ENCODE measurements at regions not wholly inside any gene's neighbourhood (a gene's known extent, or its start where the extent isn't known, plus 50 kb on each side); places are given as distances from the start of the nearest gene placed in this dataset.
"Not testable (repeated sequence)": the region's sequence is repeated elsewhere in the genome, so short reads cannot be mapped to it uniquely, and the experiment has no call there.

- DNase-seq (ENCODE audit: extremely low spot score): no peak
- no peaks in the 10 kb centered on the region for H3K4me1 ChIP-seq (ENCODE audit: insufficient read depth)
- no peak overlapping the region for H3K27ac ChIP-seq (ENCODE audit: low read depth)
- WGBS: 93% methylated on average over 1 of the region's 1 CpG
- no peak overlapping the region for H3K4me3 ChIP-seq (ENCODE audit: low read depth, low read length)
- H3K36me3 ChIP-seq (ENCODE audit: insufficient read depth): no peaks in the 10 kb centered on the region
Observed at GRCh38 chr1:116836099-116836498, 73.6 kb upstream of the PTGFRN start.

DNA sequence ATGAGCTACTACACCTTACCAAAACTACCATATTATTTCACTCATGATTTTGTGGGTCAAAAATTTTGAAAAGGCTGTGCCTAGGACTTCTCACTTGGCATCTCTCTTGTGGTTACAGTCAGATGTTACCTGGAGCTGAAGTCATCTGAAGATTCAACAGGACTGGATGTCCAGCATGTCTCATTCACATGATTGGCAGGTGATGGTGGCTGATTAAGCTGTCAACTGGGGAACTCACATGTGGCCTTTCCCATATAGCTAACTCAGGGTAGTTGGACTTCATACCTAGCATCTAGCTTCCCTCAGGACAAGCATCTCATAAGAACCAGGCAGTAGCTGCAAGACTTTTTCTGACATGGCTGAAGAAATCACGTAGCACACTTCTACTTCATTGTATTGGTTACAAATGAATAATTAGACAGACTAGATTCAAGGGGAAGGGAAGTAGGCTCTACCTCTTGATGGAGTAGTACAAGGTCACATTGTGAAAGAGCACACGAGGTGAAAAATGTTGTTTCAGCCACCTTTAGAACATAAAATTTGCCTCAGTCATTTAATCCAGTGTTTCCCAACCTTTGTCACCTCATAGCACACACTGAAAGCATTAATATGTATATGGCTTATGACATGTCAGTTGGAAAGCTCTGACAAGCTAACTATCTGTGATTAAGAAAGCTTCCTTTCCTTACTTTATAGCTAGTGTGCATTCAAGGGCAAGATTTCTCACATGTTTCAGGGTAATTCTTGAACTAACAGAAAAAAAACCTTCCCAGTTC lies 68.0 kb upstream of the PTGFRN start:
- DNase-seq (ENCODE audit: extremely low spot score): no peak
- no peak overlapping the region for H3K4me3 ChIP-seq (ENCODE audit: low read depth, low read length)
- WGBS: 71% methylated on average over 2 of the region's 2 CpGs

DNA sequence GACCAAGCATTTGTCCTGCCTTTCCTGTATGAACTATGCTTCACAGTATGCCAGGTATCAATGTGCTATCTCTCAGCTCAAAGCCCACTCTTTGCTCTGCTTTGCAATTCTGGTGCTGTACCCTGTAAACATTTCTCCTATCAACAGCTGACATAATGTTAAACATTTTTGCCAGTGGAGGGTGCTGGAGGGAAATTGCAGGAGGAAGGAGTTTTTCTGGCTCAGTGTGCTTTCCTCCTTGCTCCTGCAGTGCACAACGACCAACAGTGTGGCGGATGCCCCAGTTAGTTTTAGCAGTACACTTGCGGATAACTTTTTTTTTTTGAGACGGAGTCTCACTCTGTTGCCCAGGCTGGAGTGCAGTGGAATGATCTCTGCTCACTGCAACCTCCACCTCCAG lies 67.1 kb upstream of the PTGFRN start:
- 77% methylated on average over 4 of the region's 4 CpGs for WGBS
- no peak for DNase-seq (ENCODE audit: extremely low spot score)
- H3K4me3 ChIP-seq (ENCODE audit: low read depth, low read length): no peak overlapping the region
- H3K4me1 ChIP-seq (ENCODE audit: insufficient read depth): no peaks in the 10 kb centered on the region
- H3K27ac ChIP-seq (ENCODE audit: low read depth): no peak overlapping the region
- H3K36me3 ChIP-seq (ENCODE audit: insufficient read depth): no peaks in the 10 kb centered on the region

More for the DNA sequence above, 68.0 kb upstream of the PTGFRN start:
- no peak overlapping the region for H3K27ac ChIP-seq (ENCODE audit: low read depth)
- no peaks in the 10 kb centered on the region for H3K4me1 ChIP-seq (ENCODE audit: insufficient read depth)
- no peaks in the 10 kb centered on the region for H3K36me3 ChIP-seq (ENCODE audit: insufficient read depth)

GRCh38 chr1:116844775-116845174 lies 64.9 kb upstream of the PTGFRN start:
- no peaks in the 10 kb centered on the region for H3K4me1 ChIP-seq (ENCODE audit: insufficient read depth)
- DNase-seq (ENCODE audit: extremely low spot score): no peak
- no peak overlapping the region for H3K4me3 ChIP-seq (ENCODE audit: low read depth, low read length)
- H3K27ac ChIP-seq (ENCODE audit: low read depth): no peak overlapping the region
- no peaks in the 10 kb centered on the region for H3K36me3 ChIP-seq (ENCODE audit: insufficient read depth)
- WGBS: 97% methylated on average over 1 of the region's 1 CpG

DNA sequence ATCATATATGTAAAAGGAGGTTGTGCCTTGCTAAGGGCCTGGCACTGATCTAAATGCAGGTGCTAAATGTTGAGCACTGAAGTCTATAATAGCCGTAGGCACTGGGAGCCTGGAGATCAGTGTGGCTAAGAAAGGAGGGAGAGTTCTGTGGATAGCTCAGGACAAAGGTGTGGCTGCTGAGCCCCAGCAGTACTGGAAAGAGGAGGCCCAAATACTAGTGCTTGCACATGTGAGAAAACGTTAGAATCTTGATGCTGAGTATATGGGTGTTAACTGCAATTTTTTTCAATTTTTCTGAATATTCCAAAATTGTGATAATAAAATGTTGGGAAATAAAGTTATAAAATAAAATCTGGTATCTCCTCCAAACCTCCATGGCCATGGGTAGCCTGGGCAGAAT lies 62.5 kb upstream of the PTGFRN start:
- H3K36me3 ChIP-seq (ENCODE audit: insufficient read depth): no peaks in the 10 kb centered on the region
- no peak for DNase-seq (ENCODE audit: extremely low spot score)
- no peaks in the 10 kb centered on the region for H3K4me1 ChIP-seq (ENCODE audit: insufficient read depth)
- WGBS: 80% methylated on average over 2 of the region's 2 CpGs
- H3K27ac ChIP-seq (ENCODE audit: low read depth): no peak overlapping the region
- no peak overlapping the region for H3K4me3 ChIP-seq (ENCODE audit: low read depth, low read length)

DNA sequence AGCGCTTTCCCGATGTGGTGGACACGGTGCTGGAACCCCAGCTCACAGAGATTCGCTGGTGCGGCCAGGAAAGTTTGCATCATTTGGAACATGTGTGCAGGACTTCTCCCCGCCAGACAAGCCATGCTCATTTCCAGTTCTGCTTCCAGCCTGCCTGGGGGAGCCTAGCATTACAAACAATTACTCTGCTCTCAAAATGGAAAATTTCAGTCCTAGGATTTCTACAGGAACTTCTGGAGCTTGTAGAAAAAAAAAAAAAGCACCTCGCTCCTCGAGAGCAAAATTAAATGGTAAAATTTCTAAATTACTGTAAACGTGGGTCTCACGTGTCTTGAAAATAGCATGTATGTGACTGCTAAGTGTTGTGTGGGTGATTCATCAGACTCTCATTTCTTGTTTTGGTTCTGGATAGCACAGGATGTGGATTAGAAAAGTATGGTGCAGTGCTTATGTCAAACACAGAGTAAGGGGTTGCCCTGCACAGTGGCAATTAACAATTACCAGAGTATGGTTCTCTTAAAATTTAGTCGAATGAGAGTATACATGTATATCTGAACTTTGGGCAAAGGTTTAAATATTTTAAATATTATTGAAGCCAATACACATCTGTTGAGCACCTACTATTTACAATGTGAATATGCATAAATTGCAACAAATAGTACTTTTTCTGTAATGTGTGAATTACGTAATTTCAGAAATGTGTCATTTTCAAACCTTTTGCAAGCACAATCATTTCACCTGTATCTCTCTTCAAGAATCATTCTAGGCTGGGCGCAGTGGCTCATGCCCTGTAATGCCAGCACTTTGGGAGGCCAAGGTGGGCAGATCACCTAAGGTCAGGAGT lies 61.8 kb upstream of the PTGFRN start:
- Histone ChIP-seq H3K27ac (ENCODE audit: low read depth) (peak overlapping the region; percentile 49), H3K4me3 (ENCODE audit: low read depth, low read length) (no peak overlapping the region), H3K4me1 (ENCODE audit: insufficient read depth) (no peaks in the 10 kb centered on the region), H3K36me3 (ENCODE audit: insufficient read depth) (no peaks in the 10 kb centered on the region)
- 68% methylated on average over 13 of the region's 13 CpGs for WGBS
- DNase-seq (ENCODE audit: extremely low spot score): no peak

- Histone ChIP-seq H3K36me3 (ENCODE audit: insufficient read depth) (no peaks in the 10 kb centered on the region), H3K27ac (ENCODE audit: low read depth) (no peak overlapping the region), H3K4me1 (ENCODE audit: insufficient read depth) (no peaks in the 10 kb centered on the region), H3K4me3 (ENCODE audit: low read depth, low read length) (no peak overlapping the region)
- DNase-seq (ENCODE audit: extremely low spot score): no peak
- 85% methylated on average over 1 of the region's 1 CpG for WGBS
Observed at GRCh38 chr1:116850436-116850835, 59.3 kb upstream of the PTGFRN start.

GRCh38 chr1:116851189-116851588 lies 58.5 kb upstream of the PTGFRN start:
- not testable (repeated sequence) for DNase-seq (ENCODE audit: extremely low spot score); H3K36me3 ChIP-seq (ENCODE audit: insufficient read depth); H3K4me3 ChIP-seq (ENCODE audit: low read depth, low read length); H3K27ac ChIP-seq (ENCODE audit: low read depth); H3K4me1 ChIP-seq (ENCODE audit: insufficient read depth)
- WGBS: 95% methylated on average over 2 of the region's 2 CpGs

GRCh38 chr1:116851846-116852245 lies 57.9 kb upstream of the PTGFRN start:
- H3K4me3 ChIP-seq (ENCODE audit: low read depth, low read length): no peak overlapping the region
- 89% methylated on average over 5 of the region's 5 CpGs for WGBS
- no peak overlapping the region for H3K27ac ChIP-seq (ENCODE audit: low read depth)
- no peaks in the 10 kb centered on the region for H3K4me1 ChIP-seq (ENCODE audit: insufficient read depth)
- DNase-seq (ENCODE audit: extremely low spot score): no peak
- H3K36me3 ChIP-seq (ENCODE audit: insufficient read depth): no peaks in the 10 kb centered on the region

DNA sequence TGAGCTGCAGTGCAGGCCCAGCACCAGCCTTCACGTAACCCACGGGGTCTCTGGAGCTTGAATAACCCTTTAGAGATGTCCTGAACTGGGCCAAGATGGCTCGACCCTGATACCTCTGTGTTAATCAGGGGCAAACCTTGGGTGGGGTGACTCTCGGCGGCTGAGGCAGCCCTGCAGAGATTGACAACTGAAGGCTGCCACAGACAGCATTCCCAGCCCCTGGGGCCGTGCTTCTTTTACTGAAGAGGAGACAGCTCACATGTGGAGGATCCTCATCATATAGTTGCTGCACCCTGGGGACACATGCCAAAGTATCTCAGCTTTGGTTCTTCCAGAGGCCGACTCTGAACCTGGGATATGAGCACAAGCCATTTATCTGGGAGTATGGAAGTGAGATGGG lies 57.3 kb upstream of the PTGFRN start:
- DNase-seq (ENCODE audit: extremely low spot score): no peak
- WGBS: 88% methylated on average over 7 of the region's 7 CpGs
- no peak overlapping the region for H3K27ac ChIP-seq (ENCODE audit: low read depth)
- no peaks in the 10 kb centered on the region for H3K36me3 ChIP-seq (ENCODE audit: insufficient read depth)
- H3K4me1 ChIP-seq (ENCODE audit: insufficient read depth): no peaks in the 10 kb centered on the region
- H3K4me3 ChIP-seq (ENCODE audit: low read depth, low read length): no peak overlapping the region

DNA sequence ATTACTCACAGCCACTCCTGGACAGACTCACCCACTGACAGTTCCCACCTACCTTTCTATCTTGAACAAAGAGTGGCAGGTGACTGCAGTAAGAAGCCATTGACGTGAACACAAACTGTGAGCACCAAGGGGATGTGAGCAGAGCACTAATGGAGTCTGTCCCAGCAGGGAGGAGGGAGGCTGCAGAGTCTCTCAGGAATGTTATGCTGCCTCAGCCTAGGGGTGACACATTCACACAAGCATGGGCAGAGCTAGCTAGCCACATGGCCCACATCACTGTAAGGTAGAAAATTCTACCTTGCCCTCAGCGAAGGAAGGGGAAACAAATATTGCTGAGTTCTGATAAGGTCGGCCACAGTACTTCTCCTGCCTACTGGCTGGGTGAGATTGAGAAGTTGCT lies 56.8 kb upstream of the PTGFRN start:
- no peak for DNase-seq (ENCODE audit: extremely low spot score)
- H3K4me1 ChIP-seq (ENCODE audit: insufficient read depth): no peaks in the 10 kb centered on the region
- 82% methylated on average over 3 of the region's 3 CpGs for WGBS
- H3K36me3 ChIP-seq (ENCODE audit: insufficient read depth): no peaks in the 10 kb centered on the region
- no peak overlapping the region for H3K4me3 ChIP-seq (ENCODE audit: low read depth, low read length)
- no peak overlapping the region for H3K27ac ChIP-seq (ENCODE audit: low read depth)

GRCh38 chr1:116853680-116854402 lies 55.9 kb upstream of the PTGFRN start:
- H3K27ac ChIP-seq (ENCODE audit: low read depth): no peak overlapping the region
- peak; percentile 81 for DNase-seq (ENCODE audit: extremely low spot score)
- no peak overlapping the region for H3K4me3 ChIP-seq (ENCODE audit: low read depth, low read length)
- no peaks in the 10 kb centered on the region for H3K4me1 ChIP-seq (ENCODE audit: insufficient read depth)
- no peaks in the 10 kb centered on the region for H3K36me3 ChIP-seq (ENCODE audit: insufficient read depth)
- WGBS: 39% methylated on average over 4 of the region's 4 CpGs

GRCh38 chr1:116854403-116854690 lies 55.4 kb upstream of the PTGFRN start:
- Histone ChIP-seq H3K4me3 (ENCODE audit: low read depth, low read length) (no peak overlapping the region), H3K36me3 (ENCODE audit: insufficient read depth) (no peaks in the 10 kb centered on the region), H3K4me1 (ENCODE audit: insufficient read depth) (no peaks in the 10 kb centered on the region), H3K27ac (ENCODE audit: low read depth) (no peak overlapping the region)
- 73% methylated on average over 2 of the region's 2 CpGs for whole genome bisulfite sequencing
- no peak for DNase-seq (ENCODE audit: extremely low spot score)

DNA sequence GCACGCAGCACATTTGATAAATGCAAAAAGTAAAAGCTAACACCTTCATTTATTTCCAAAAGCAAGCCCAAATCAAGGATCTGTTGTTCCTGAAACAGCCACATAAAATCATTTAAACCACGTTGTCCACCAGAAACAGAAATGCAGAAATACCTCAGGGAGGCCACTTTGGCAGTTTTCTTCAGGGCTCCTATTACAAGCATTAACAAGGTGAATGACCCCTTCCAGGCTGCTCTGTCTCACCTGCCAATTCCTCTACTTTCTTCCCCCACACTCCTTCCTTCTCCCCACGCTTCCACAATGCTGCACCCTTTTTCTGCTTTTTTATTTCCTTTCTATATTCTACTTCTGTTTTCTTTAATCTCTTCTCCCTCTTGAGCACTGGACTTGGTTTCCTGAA lies 55.0 kb upstream of the PTGFRN start:
- Histone ChIP-seq H3K4me3 (ENCODE audit: low read depth, low read length) (no peak overlapping the region), H3K36me3 (ENCODE audit: insufficient read depth) (no peaks in the 10 kb centered on the region), H3K27ac (ENCODE audit: low read depth) (no peak overlapping the region), H3K4me1 (ENCODE audit: insufficient read depth) (no peaks in the 10 kb centered on the region)
- 70% methylated on average over 3 of the region's 3 CpGs for whole genome bisulfite sequencing
- no peak for DNase-seq (ENCODE audit: extremely low spot score)

Data from urinary bladder (tissue), 3 donors.